Cerebellar cortex (tissue), 1 donor: ENCODE measurements at regions not wholly inside any gene's neighbourhood (a gene's known extent, or its start where the extent isn't known, plus 50 kb on each side); places are given as distances from the start of the nearest gene placed in this dataset.
"Not testable (repeated sequence)": the region's sequence is repeated elsewhere in the genome, so short reads cannot be mapped to it uniquely, and the experiment has no call there.

Experiments
- DNase-seq: peaks from one replicate; pipeline ENCODE4 v3.0.0-alpha.2; 2015; ENCODE audit warnings: low spot score

DNA sequence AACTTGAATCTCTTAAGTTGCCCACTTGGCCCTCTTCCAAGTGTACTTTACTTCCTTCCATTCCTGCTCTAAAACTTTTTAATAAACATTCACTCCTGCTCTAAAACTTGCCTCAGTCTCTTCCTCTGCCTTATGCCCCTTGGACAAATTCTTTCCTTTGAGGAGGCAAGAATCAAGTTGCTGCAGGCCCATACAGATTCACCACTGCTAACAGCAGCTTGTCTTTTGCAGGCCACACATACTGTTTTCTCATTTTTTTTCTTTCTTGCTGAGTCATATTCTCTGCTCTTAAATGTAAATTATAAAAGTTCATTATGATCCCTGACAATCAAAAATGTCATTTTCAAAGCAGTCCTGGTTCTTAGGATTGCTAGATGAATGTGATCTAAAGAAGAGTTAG, 1820.8 kb upstream of the FLRT2 start:
- DNase-seq, result no peak

DNA sequence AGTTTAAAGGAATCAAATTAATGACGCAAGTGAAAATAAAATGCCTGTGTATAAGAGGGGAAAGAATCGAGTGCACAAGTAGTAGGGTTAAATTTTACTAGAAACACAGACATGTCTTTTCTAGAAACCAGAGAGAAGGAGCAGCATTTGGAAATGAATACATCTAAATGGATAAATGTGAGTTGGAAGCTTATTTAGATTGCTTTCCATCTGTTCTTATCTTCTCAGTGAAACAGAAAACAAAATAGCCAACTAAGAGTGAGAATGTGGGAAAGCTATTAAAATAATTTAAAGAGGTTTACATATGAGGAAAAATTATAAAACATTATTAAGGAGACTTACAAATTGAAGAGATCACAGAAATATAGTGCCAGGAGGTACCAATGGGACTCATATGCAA, 1818.9 kb upstream of the FLRT2 start:
- no peak for DNase-seq

DNA sequence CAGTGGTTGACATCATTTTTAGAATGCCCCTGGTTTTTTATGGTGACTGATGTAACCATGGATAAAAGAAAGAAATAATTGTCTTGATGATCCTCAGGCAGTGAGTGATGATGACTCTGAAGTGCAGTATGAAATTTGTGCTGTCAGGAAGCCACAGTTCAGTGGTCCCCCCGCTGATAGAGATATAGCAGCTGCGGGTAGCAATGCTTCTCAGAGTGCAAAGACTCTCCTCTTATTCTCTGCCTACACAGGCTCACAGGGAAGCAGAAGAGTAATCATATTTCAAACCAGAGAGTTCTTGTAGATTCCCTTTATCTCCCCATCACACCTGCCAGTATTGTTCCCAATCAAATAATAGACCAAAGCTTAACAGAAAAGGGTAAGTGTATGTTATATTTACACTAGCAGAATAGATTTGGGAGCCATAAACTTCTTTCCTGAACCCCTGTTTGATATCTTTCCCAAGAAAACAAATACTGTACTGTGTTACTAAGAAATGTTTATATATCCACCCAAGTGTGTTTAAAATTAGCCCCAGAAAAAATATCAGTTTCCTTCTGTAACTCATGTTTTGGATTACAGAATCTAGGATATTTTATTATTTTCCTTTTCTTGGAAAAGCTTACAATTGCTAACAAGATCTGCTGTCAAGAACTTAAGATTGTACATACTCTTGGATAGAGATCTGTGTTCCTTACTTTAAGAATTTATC, 1817.4 kb upstream of the FLRT2 start:
- DNase-seq, result no peak

DNA sequence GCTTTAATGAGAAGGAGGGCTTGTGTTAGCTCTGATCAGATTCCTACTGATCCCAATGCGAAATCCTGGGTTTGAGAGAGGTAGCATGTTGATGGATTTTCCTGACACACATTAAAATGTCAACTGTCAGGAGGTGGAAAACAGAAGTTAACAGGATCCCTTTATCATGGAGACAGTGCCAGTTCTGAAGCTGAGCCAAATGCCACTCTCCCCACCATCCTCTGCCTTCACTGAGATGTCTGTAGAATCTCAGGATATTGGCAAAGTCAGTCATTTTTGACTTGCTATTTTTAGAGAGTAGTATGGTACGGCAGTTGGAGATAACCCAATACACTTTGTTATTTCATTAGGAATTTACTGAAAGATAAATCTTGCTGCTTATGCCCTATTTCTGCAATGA, 1816.2 kb upstream of the FLRT2 start:
- DNase-seq, result no peak

DNA sequence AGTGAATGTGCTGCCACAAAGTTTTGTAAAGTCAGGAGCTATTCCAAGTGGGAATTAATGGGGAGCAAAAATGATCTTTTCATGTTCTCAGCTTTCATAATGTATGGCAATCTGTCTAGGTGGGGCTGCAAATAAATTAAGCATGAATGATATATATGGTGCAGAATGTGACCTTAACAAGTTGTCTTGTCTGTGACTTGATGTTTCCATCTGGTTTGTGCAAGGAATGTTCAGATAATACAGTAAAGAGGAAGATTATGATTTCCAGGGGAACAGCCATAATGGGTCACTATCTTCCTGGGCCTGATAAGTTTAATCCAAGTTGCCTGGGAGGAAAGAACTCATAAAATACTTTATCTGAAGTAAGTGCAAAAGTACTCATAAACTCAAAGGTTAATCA, 1815.8 kb upstream of the FLRT2 start:
- DNase-seq, result no peak

DNA sequence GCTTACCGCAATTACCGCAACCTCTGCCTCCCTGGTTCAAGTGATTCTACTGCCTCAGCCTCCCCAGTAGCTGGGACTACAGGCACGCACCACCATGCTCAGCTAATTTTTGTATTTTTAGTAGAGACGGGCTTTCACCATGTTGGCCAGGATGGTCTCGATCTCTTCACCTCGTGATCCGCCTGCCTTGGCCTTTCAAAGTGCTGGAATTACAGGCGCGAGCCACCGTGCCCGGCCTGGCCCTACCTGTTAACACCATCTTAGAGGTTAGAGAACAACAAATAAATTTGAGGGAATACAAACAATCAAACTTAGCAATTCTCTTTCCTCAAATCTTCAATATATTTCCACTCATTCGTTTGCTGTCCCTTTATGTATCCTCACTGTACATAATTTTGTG, 1810.5 kb upstream of the FLRT2 start:
- DNase-seq, result not testable (repeated sequence)

DNA sequence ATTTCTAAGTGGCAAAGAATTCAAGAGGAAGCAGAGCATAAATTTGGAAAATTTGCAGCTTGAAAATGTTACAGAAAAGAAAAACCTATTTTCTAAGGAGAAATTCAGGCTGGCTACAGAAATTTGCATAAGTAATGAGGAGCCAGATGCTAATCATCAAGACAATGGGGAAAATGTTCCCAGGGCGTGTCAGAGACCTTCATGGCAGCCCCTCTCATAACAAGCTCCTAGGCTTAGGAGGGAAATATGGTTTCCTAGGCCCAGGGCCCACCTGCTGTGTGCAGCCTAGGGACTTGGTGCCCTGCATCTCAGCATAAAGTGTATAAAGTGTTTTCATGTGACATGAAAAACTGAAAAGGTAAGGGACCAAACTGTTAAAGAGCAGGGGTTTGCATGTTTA, 1796.3 kb upstream of the FLRT2 start:
- no peak for DNase-seq

DNA sequence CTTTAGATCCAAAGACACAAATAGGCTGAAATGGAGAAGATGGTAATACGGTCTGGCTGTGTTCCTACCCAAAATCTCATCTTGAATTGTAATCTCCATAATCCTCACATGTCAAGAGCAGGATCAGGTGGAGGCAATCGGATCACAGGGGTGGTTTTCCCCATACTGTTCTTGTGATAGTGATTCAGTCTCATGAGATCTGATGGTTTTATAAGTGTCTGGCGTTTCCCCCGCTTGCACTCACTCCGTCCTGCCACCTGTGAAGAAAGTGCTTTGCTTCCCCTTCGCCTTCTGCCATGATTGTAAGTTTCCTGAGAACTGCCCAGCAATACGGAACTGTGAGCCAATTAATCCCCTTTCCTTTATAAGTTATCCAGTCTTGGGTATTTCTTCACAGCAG, 1795.5 kb upstream of the FLRT2 start:
- no peak for DNase-seq

DNA sequence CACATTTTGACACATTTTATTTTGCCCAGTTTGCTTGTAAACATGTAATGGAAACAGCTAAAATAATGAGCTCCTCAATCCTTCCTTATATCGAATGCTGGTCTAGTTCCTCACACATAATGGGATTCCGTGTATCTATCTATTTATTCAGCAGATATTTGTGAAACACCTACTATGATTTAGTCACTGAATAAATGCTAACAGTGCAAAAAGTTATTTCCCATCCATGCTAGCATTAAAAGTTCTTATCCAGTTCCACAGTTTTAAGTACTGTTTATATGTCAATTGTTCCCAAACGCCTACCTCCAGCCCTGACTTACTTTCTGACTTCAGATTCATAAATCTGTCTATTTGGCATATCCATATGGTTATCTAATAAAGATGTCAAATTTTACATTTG, 1788.7 kb upstream of the FLRT2 start:
- no peak for DNase-seq

DNA sequence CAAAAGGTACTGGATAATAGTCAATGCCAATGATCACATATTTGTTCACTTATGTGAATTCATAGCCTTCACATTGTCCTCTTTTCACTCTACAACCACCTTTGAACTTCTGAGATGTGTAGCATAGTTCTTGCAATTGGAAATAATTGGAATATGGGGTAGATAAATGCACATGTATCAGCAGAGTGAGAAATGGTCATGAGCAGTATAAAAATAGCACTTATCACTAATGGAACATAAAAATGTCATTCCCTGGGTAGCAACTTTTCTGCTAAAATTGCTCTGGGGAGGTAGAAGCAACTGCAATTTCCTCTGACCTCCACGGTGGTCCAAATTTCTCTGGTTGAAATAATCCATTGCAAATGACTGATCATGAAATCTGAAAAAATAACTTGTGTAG, 1785.7 kb upstream of the FLRT2 start:
- DNase-seq, result no peak

DNA sequence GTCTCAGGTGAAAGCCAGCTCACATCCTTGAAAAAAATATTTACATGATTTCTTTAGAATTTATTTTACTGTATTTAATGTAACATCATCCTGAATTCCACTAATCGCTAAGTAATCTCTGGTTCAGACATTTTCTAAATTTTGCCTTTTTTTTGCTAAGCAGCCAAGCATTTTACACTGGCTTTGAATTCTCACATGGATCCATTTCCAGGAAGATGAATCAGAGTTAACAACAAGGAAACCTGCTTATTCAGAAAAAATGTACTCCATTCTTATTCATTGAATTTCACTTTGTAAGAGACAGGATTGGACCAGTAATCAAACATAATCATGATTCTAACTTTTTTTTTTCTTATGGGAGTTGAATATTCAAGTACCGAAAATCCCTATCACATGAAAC, 1785.1 kb upstream of the FLRT2 start:
- no peak for DNase-seq

DNA sequence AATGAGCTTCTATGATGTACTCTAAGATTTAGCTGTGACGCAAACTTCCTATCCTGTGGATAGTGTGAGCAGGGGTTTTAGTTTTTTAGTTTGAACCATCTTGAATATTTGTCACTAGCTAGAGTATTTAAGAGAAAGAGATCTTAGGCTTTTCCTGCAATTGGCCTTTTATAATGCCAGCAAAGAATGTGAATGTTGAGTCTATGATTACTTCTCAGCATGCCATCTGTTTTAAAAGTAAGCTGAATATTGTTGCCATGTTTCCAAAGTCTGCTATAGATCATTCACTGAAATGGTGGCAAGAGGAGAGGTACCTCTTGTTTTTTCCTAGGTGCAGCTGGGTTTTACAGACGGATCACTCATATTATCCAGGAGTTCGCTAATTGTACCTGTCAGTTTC, 1783.6 kb upstream of the FLRT2 start:
- DNase-seq, result no peak

DNA sequence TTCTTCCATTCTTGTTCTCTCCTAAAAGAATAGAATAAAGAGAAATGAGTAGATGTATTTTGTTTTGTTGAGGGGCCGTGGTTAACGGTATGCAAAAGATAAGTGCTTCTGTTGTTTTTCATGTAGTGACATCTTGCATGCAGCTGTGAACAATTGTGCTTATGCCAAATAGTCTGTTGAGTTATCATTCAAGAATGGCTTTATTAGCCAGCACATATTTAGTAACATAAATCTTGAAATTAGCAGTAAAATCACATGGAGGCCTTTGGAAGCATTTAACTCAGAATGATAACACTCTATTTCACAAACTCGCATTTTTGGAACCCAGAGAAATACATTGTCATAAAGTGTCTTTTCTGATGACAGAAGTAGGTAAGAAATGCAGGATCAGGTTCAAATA, 1772.0 kb upstream of the FLRT2 start:
- DNase-seq, result no peak

DNA sequence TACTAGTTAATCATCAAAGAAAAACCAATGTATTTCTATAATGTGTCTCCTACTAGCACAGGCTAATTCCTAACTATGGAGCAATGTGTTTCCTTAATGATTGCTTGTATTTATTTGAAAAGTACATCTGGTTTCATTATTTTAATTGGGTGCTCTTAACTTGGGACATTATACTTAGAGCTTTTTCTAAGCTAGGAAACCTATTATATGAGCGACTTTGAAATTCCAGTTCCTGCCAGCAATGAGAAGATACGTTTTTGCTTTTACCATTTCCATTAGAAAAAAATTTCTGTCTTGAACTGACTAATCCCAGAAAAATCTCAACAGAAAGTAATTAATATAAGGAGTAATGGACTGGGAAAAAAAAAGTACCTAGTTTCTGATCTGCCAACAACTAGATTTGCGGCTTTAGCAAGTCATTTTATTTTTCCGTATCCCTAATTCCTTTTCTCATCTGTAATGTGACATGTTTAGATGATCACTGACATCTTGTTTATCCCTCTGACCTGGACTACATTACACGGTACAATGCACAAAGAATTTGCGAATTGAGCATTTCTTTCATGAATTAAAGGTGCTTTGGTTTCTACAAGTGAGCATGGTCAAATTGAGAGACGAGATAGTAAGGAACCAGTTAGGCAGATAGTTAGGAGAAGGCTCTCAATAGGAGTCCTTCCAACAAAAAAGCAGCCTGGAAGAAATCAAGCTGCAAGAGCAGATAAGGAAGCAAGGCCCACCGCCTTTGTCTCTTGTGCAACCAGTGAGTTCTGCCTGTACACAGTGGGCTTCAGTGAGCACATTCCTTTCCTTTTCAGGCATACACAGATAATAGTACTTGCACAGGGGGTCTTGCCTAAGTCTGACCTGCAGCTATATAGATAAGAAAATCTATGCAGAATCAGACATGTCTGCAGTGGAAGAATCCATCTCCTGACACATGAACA, 1765.0 kb upstream of the FLRT2 start:
- DNase-seq, result no peak

DNA sequence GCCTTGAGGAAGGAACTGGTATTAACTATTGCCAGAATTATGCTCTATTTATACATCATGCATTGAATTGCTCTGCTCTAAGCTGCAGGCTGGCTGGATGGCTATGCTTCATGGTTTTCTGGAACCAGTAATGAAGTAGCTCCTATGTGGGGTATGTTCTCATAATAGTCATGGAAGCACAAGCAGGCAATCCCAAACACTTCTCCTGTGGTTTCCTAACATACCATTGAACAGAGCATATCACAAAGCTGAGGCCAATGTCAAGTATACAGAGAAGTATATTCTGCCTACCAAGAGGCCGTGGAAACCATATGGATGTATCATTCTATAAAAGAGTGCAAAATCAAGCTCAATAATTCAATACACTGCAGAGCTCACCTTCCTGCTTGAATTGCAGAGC, 1752.4 kb upstream of the FLRT2 start:
- no peak for DNase-seq

DNA sequence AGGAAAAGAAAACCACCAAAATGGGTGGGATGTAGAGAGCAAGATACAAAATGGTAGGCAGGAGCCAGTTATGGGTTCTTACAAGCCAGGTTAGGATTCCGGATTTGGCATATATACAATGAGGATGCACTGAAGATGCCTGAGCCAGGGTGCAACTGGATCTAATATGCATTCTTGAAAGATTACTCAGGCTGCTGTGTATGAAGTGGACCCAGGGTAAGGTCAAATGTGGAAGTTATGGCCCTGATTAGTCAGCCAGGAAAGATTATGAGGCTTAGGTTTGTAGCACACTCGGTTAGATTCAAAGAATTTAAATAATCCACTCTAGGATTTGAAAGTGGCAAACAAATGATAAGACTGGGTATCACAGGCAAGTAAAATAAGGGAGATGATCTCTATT, 1750.7 kb upstream of the FLRT2 start:
- DNase-seq, result no peak

DNA sequence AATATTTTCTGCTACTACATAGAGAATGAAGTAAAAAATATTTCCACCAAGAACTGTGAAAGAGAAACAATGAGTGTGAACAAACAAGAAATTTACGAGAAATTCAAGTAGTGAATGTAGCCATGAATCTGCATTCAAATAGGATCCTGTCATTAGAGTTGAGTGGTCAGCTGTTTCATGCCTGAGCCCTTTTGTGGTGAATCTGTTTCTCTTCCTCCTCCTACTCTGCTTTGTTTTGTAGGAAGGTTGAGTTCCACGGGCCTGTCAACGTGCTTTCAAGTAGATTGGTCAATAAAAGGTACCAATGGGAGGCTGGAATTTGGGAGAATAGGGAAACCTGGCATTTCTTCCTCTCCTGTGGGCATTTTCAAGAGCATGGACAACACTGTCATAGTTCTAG, 1749.6 kb upstream of the FLRT2 start:
- DNase-seq, result no peak

DNA sequence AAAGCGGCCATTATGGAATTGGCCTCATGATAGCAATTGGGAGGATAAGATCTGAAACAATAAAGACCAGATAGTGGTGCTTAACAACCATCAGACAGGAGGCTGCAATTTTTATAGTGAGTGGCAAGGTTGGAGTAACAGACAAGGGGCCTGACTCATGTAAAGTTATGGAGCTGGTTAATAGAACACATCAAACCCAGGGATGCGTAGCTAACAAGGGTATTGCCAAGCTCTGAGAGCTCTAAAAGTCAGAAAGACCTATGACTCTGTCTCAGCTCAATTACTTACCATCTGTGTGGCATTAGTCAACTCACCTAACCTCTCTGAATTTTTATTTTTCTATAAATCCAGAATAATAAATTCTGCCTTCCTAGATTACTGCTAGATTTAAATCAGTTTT, 1731.5 kb upstream of the FLRT2 start:
- no peak for DNase-seq

DNA sequence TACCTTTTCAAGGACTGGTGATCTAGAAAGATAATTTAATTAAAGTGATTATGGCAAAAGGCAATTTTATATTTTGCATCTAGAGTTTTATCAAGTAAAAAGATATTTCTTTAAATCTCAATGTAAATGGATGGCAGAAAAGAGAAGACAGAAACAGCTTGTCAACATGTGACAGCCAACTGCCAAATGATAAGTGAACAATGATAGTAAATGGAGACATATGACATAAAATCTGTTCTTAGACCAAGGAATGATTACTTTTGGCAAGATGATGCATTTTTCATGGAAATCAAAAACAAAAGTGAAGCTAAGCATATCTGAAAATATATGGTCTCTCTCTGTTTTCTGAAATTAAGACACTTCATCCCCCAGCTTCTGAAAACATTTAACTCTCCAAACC, 1730.7 kb upstream of the FLRT2 start:
- DNase-seq, result no peak

DNA sequence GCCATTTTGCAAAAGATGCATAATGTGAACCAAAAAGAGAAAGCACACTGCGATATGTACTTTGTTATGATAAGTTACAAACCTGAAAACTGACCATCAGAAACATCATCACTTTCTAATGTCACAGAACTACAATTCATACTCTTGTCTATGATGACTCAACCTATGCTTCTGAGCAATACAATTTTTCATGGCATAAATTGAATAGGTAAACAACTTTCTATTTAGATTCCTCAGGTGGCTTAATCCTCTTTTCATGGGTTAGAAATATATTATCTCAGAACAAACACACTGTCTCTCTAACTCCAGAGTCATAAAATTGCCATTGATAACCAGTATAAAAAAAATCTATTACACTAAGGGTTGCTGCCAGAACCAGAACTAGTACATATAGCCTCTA, 1715.0 kb upstream of the FLRT2 start:
- DNase-seq, result no peak

DNA sequence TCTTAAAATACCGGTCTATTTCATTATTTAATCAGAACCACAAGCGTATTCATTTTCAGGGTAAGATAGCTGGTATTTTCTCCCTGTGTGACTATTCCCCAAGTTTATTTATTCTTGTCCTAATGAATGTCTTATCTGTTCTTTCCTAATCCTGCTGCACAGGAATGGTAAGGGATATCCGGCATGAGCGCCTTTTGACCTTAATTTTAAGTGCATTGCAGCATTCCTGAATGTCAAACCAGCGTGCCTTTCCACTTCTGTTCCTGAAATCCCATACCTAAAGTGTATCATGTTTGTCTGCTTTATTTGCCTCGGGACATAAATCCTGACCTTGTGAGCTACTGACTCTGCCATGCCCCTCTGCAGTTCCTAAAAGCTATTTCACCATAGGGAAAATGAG, 1713.2 kb upstream of the FLRT2 start:
- DNase-seq, result no peak

DNA sequence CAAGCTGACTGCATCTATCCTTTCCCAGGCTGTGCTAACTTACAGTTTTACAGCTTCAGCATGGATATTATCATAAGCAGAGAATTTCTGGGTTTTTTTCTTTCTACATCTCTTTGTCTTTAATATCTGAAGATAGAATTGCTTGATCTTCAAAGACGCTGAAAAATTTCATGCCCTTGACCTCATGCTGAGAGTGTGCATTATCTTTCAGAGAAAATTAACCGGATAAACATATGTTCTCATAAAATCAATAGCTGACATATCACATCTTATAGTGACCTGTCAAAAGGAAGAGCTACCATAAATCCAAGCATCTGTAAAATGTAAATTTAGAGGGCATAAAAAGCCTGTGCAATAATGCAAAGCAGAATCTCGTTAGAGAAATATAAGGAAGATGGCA, 1704.1 kb upstream of the FLRT2 start:
- DNase-seq, result no peak

DNA sequence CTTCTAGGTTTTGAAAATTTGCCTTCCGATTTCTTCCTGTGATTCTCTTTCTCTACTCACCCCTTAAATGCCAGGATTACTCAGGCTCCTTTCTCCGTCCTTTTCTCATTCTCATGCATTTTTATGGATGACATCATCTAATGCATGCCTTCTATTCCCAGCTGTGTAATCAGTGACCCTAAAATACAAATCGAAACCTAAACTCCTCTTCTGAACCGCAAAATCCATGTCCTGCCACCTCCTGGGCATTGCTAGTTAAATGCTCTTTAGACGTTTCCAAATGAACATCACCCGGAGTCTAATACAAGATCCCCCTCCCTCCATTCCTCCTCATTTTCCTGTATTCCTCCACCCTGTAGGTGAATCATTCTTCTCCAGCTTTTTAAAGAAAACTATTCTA, 1703.1 kb upstream of the FLRT2 start:
- DNase-seq, result no peak

DNA sequence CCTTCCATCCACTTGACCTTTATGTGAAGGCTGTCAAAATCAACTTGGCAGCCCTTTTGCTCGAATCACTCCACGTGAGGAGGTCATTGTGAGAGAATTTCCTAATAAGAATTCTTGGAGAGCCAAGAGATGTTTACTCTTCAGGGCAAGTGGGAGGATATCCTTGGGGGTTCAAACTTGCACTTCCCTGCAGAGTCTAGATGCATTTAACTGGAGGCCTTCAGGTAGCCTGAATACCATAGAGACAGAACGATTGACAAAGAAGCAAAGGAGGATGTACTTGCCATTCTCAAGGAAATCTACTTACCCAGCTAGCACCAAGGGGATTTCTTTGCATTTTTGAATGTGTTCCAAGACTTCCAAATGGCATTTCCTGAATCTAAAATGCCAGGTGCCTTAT, 1702.6 kb upstream of the FLRT2 start:
- DNase-seq, result no peak
